C4-2B (cell line): ENCODE measurements at regions not wholly inside any gene's neighbourhood (a gene's known extent, or its start where the extent isn't known, plus 50 kb on each side); places are given as distances from the start of the nearest gene placed in this dataset.

Experiments
- CTCF ChIP-seq: fragments of 450-650 bp; conservative IDR thresholded peaks from 2 replicates; pipeline ENCODE4 v1.5.1; 2017; ENCODE audit warnings: mild to moderate bottlenecking
- ZFX ChIP-seq: fragments of 450-650 bp; IDR thresholded peaks from 2 replicates; pipeline ENCODE4 v1.6.1; 2017

GRCh38 chr3:137097852-137098251 is 140.1 kb downstream of the IL20RB start:
- TF ChIP-seq CTCF (no peak), ZFX (no peak)
